Inflammatory macrophage treated with lipopolysaccharide for 1 hour (primary cell): ENCODE measurements at regions not wholly inside any gene's neighbourhood (a gene's known extent, or its start where the extent isn't known, plus 50 kb on each side); places are given as distances from the start of the nearest gene placed in this dataset.
"Not testable (repeated sequence)": the region's sequence is repeated elsewhere in the genome, so short reads cannot be mapped to it uniquely, and the experiment has no call there.

Source experiments
- DNase-seq, 2 donors: peaks; one replicate each; pipeline ENCODE4 v3.0.0-alpha.2; 2020 to 2022

GRCh38 chr15:93932164-93932776 lies 299.1 kb upstream of the MCTP2 start:
- DNase-seq, result no peak

GRCh38 chr15:93929375-93930094 lies 301.8 kb upstream of the MCTP2 start:
- DNase-seq, result no peak

- no peak for DNase-seq
Observed at GRCh38 chr15:93920204-93920603, 311.2 kb upstream of the MCTP2 start.

GRCh38 chr15:93918801-93919200 lies 312.6 kb upstream of the MCTP2 start:
- DNase-seq, result not testable (repeated sequence)

- no peak for DNase-seq
Observed at GRCh38 chr15:93917181-93917580, 314.2 kb upstream of the MCTP2 start.

- no peak for DNase-seq
Observed at GRCh38 chr15:93913871-93914270, 317.5 kb upstream of the MCTP2 start.

GRCh38 chr15:93913310-93913709 lies 318.1 kb upstream of the MCTP2 start:
- no peak for DNase-seq

- no peak for DNase-seq
Observed at GRCh38 chr15:93900476-93901400, 330.6 kb upstream of the MCTP2 start.

- DNase-seq, result no peak
Observed at GRCh38 chr15:93899817-93900216, 331.5 kb upstream of the MCTP2 start.

- DNase-seq, result no peak
Observed at GRCh38 chr15:93897377-93897776, 334.0 kb upstream of the MCTP2 start.

- DNase-seq, result no peak
Observed at GRCh38 chr15:93895976-93896770, 335.2 kb upstream of the MCTP2 start.

- no peak for DNase-seq
Observed at GRCh38 chr15:93894438-93895036, 336.8 kb upstream of the MCTP2 start.

- DNase-seq, result no peak
Observed at GRCh38 chr15:93887151-93887550, 344.2 kb upstream of the MCTP2 start.

GRCh38 chr15:93882779-93883178 lies 348.6 kb upstream of the MCTP2 start:
- no peak for DNase-seq

- peak; percentile 4 to 37 for DNase-seq
Observed at GRCh38 chr15:93882141-93882540, 349.2 kb upstream of the MCTP2 start.

- no peak for DNase-seq
Observed at GRCh38 chr15:93881310-93881709, 350.1 kb upstream of the MCTP2 start.

- DNase-seq, result no peak
Observed at GRCh38 chr15:93880358-93880757, 351.0 kb upstream of the MCTP2 start.

- DNase-seq, result no peak
Observed at GRCh38 chr15:93870583-93870982, 360.8 kb upstream of the MCTP2 start.

- no peak for DNase-seq
Observed at GRCh38 chr15:93866948-93867347, 364.4 kb upstream of the MCTP2 start.

- DNase-seq, result no peak
Observed at GRCh38 chr15:93866476-93866875, 364.9 kb upstream of the MCTP2 start.

- DNase-seq, result peak; percentile 38 to 54
Observed at GRCh38 chr15:93865586-93865985, 365.8 kb upstream of the MCTP2 start.

GRCh38 chr15:93862791-93863190 lies 368.6 kb upstream of the MCTP2 start:
- peak; percentile 82 to 91 for DNase-seq
